Chondrocyte (in vitro differentiated cells): ENCODE measurements at regions not wholly inside any gene's neighbourhood (a gene's known extent, or its start where the extent isn't known, plus 50 kb on each side); places are given as distances from the start of the nearest gene placed in this dataset.

Experiments used
- DNase-seq: peaks from one replicate; pipeline ENCODE4 v3.0.0; 2021; ENCODE audit warnings: mixed read lengths, low spot score
- H3K27ac Mint-ChIP-seq: one replicate; pipeline ENCODE4 v1.8.0; 2021; ENCODE audit warnings: mild to moderate bottlenecking, moderate library complexity, mixed read lengths; ENCODE audit not compliant: unreplicated experiment
- H3K27me3 Mint-ChIP-seq: 2 replicates; pipeline ENCODE4 v1.8.0; 2021; ENCODE audit warnings: low read depth, mixed read lengths
- H3K36me3 Mint-ChIP-seq: 2 replicates; pipeline ENCODE4 v1.8.0; 2021; ENCODE audit warnings: low read depth, mixed read lengths
- H3K4me1 Mint-ChIP-seq: 2 replicates; pipeline ENCODE4 v1.8.0; 2021; ENCODE audit warnings: low read depth, mild to moderate bottlenecking, mixed read lengths
- H3K4me3 Mint-ChIP-seq: one replicate; pipeline ENCODE4 v1.8.0; 2021; ENCODE audit warnings: mild to moderate bottlenecking, moderate library complexity, mixed read lengths; ENCODE audit not compliant: unreplicated experiment
- H3K9me3 Mint-ChIP-seq: 2 replicates; pipeline ENCODE4 v1.8.0; 2021; ENCODE audit warnings: low read depth, mixed read lengths
- TF ChIP-seq, protein P1 (sequence below): fragments of 200-600 bp; sonication (generic); IDR thresholded peaks from 2 replicates; pipeline ENCODE4 v1.5.0; 2021; ENCODE audit warnings: antibody characterized with exemption, mild to moderate bottlenecking, moderate library complexity

DNA sequence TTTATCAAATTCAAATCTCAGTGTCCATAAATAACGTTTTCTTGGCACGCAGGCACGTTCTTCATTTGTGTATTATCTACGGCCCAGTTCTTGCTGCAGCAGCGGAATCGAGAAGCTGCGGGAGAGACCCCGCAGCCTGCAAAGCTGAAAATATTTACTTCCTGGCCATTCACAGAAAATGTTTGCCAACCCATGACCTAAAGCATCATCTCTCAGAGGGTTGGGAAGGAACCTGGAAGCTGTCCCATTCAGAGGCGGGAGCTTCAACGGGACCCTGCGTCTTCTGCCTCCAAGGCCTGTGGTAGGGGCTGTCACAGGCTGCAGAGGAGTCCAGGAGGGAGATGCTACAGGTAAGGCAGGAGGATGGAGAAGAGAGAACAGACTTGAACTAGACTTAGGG lies 319.2 kb downstream of the MN1 start:
- Mint-ChIP-seq H3K4me1 (peaks cover 5% of the 10 kb centered on the region), H3K9me3 (no peaks in the 10 kb centered on the region), H3K27me3 (no peaks in the 10 kb centered on the region), H3K4me3 (no peak overlapping the region), H3K27ac (no peak overlapping the region), H3K36me3 (peaks cover 2% of the 10 kb centered on the region)
- DNase-seq = no peak
- TF ChIP-seq, protein P1, sequence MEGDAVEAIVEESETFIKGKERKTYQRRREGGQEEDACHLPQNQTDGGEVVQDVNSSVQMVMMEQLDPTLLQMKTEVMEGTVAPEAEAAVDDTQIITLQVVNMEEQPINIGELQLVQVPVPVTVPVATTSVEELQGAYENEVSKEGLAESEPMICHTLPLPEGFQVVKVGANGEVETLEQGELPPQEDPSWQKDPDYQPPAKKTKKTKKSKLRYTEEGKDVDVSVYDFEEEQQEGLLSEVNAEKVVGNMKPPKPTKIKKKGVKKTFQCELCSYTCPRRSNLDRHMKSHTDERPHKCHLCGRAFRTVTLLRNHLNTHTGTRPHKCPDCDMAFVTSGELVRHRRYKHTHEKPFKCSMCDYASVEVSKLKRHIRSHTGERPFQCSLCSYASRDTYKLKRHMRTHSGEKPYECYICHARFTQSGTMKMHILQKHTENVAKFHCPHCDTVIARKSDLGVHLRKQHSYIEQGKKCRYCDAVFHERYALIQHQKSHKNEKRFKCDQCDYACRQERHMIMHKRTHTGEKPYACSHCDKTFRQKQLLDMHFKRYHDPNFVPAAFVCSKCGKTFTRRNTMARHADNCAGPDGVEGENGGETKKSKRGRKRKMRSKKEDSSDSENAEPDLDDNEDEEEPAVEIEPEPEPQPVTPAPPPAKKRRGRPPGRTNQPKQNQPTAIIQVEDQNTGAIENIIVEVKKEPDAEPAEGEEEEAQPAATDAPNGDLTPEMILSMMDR = no peak

DNA sequence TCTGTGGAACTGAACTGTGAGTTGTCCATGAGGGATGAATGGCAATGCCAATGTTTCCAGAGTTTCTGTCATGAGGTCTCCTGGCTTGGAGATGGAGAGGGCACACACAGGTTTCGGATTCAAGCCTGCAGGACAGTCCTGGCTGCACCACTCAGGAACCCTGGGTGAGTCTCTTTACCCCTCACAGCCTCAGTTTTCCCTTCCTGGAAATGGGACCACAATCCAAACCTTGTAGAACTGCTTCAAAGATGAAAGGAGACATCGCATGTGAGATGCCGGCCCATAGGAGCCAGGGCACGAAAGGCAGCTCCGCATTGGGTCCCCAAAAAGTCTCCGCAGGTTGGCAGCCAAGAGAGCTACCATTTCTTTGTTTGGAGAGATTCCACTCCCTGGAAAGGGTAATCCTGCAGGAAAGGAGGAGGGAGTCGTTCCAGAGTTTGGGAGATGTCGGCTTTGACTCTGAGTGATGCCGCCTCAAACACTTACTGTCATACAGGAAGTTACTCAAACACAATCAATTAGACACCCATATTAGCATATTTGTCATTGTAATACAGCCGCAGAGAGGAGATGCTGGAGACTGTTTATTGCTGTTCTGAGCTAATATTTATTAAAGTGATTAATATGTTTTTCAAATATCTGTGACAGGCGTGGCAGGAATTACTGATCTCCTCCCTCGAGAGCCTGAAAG lies 318.3 kb downstream of the MN1 start:
- Mint-ChIP-seq H3K27me3 (no peaks in the 10 kb centered on the region), H3K9me3 (no peaks in the 10 kb centered on the region), H3K36me3 (no peaks in the 10 kb centered on the region), H3K27ac (no peak overlapping the region), H3K4me3 (no peak overlapping the region), H3K4me1 (peaks cover 14% of the 10 kb centered on the region)
- DNase-seq = no peak
- TF ChIP-seq, protein P1 = no peak

DNA sequence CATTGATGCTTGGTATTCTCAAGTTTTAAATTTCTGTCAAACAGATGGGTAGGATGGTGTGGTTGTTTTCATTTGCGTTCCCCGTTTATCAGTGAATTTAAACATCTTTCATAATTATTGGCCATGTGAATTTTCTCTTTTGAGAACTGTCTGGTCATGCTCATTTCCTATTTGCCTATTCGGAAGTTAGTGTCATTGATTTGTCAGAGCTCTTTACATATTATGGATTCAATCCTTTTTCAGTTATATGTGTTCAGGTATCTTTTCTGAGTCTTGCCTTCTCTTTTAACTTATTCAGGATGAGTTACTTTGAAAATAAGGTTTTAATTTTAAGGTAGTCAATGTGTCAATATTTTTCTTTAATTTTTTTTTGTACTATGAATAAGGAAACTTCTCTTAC lies 315.7 kb downstream of the MN1 start:
- TF ChIP-seq, protein P1 = no peak

DNA sequence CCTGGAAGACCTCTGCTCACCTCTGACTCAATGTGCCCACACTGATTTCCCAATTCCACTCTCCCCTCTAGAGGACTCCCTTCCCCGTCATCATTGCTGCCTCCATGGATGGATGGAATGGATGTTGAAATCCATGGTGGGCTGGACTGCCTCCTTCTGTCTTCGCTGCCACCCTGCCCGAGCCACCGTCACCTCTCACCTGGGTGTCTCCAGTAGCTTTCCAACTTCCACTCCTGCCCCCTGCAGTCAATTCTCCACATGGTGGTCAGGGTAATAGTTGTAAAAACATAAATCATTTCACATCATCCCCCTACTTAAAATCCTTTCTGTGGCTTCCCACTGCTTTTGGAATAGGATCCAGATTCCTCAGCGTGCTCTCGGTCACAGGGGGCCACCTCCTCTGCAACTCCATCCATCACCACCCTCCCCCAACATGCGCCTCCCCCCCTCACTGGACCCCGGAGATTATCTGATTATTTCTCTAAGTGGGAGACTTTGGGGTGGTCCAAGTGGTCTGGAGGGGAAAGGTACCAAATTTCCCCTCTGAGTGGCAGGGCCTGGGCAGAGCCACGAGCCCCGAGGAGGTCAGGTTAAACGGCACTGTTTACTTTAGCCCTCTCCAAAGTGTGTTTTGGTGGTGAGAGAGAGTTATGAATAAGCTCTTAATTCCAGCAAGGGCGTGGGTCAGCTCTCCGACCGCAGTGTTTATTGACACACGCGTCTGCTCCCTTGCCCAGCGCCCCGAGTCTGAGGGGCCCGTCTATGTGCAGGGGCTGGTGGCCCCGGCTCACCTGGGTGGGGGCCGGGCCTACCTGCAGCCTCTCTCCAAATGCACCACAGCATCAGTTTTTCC lies 313.7 kb downstream of the MN1 start:
- H3K9me3 Mint-ChIP-seq = peaks cover 14% of the 10 kb centered on the region
- H3K4me3 Mint-ChIP-seq = no peak overlapping the region
- H3K36me3 Mint-ChIP-seq = peaks cover 5% of the 10 kb centered on the region
- H3K4me1 Mint-ChIP-seq = peaks cover 31% of the 10 kb centered on the region
- TF ChIP-seq, protein P1 = peak; percentile 68
- no peaks in the 10 kb centered on the region for H3K27me3 Mint-ChIP-seq
- peak; percentile 89 for DNase-seq
- peak overlapping the region; percentile 74 for H3K27ac Mint-ChIP-seq

More for the DNA sequence above, 315.7 kb downstream of the MN1 start:
- H3K9me3 Mint-ChIP-seq = no peaks in the 10 kb centered on the region
- H3K4me3 Mint-ChIP-seq = no peak overlapping the region
- DNase-seq = no peak
- no peaks in the 10 kb centered on the region for H3K27me3 Mint-ChIP-seq
- H3K36me3 Mint-ChIP-seq = no peaks in the 10 kb centered on the region
- H3K4me1 Mint-ChIP-seq = peaks cover 31% of the 10 kb centered on the region
- no peak overlapping the region for H3K27ac Mint-ChIP-seq

DNA sequence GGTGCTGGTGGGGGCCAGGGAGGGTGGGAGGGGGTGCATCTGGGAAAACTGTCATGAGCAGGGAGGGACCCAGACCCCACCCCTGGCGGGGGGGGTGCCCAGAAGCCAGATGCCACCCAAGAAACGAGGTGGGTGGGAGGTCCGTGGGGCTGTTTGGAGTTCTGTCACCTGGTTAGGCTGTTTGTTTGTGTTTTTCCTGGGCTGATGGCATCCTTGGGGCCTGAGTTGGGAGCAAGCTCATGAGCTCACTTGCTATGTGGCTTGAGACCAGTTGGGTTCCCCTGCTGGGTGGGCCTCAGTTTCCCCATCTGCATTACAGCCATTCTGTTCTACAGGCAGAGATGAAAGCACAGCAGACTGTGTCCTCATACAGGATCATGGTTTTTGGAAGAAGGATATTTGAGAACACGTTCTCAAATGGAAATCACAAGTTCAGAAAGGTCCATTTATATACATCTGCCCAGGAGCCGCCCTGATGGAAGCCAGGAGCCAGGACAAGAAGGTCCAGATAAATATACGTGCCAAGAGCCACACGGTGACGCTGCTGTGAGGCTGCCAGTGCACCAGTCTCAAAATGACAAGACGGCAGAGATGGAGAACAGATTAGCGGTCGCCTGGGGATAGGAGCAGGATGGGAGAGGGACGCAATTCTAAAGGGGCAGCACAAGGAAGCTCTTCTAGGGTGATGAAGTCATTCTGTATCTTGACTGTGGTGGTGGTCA lies 312.9 kb downstream of the MN1 start:
- peak overlapping the region; percentile 94 for H3K27ac Mint-ChIP-seq
- no peak overlapping the region for H3K4me3 Mint-ChIP-seq
- TF ChIP-seq, protein P1 = peak; percentile 53
- H3K4me1 Mint-ChIP-seq = peaks cover 31% of the 10 kb centered on the region
- no peaks in the 10 kb centered on the region for H3K27me3 Mint-ChIP-seq
- DNase-seq = peak; percentile 34
- H3K36me3 Mint-ChIP-seq = peaks cover 5% of the 10 kb centered on the region
- H3K9me3 Mint-ChIP-seq = peaks cover 14% of the 10 kb centered on the region
